ENCODE measurements at regions not wholly inside any gene's neighbourhood (a gene's known extent, or its start where the extent isn't known, plus 50 kb on each side); places are given as distances from the start of the nearest gene placed in this dataset.

GRCh38 chr3:144257381-144257780, 285.8 kb downstream of the DIPK2A start:
- no peaks in the 10 kb centered on the region for H3K36me3 ChIP-seq
- DNase-seq: no peak
- no peak overlapping the region for H3K4me3 ChIP-seq
- H3K9me3 ChIP-seq: no peaks in the 10 kb centered on the region
- no peak overlapping the region for H3K9ac ChIP-seq (ENCODE audit: low read depth in 2 of 2, low read length in 2 of 2)
- intact Hi-C loops (cut with DNase I): no loop called here
- H3K27ac ChIP-seq: no peak overlapping the region
- TF ChIP-seq CTCF (IDR thresholded peaks at IDR 0.05): no peak
- H3K27me3 ChIP-seq: no peaks in the 10 kb centered on the region
- H3K4me1 ChIP-seq: no peaks in the 10 kb centered on the region

GRCh38 chr3:144259267-144259666, 287.6 kb downstream of the DIPK2A start:
- no peak for TF ChIP-seq CTCF (IDR thresholded peaks at IDR 0.05)
- intact Hi-C loops (cut with DNase I): no loop called here
- H3K9me3 ChIP-seq: no peaks in the 10 kb centered on the region
- no peak overlapping the region for H3K9ac ChIP-seq (ENCODE audit: low read depth in 2 of 2, low read length in 2 of 2)
- no peak overlapping the region for H3K4me3 ChIP-seq
- H3K27me3 ChIP-seq: no peaks in the 10 kb centered on the region
- no peaks in the 10 kb centered on the region for H3K4me1 ChIP-seq
- H3K27ac ChIP-seq: no peak overlapping the region
- H3K36me3 ChIP-seq: no peaks in the 10 kb centered on the region
- DNase-seq: no peak

GRCh38 chr3:144263706-144264105, 292.1 kb downstream of the DIPK2A start:
- no peak for DNase-seq
- no peak overlapping the region for H3K4me3 ChIP-seq
- H3K9me3 ChIP-seq: no peaks in the 10 kb centered on the region
- TF ChIP-seq CTCF (IDR thresholded peaks at IDR 0.05): no peak
- H3K9ac ChIP-seq (ENCODE audit: low read depth in 2 of 2, low read length in 2 of 2): no peak overlapping the region
- no peaks in the 10 kb centered on the region for H3K36me3 ChIP-seq
- H3K27me3 ChIP-seq: no peaks in the 10 kb centered on the region
- H3K27ac ChIP-seq: no peak overlapping the region
- no peaks in the 10 kb centered on the region for H3K4me1 ChIP-seq
- intact Hi-C loops (cut with DNase I): no loop called here

GRCh38 chr3:144264350-144264749, 292.7 kb downstream of the DIPK2A start:
- intact Hi-C loops (cut with DNase I): no loop called here
- Histone ChIP-seq H3K27me3 (no peaks in the 10 kb centered on the region), H3K27ac (no peak overlapping the region), H3K9ac (ENCODE audit: low read depth in 2 of 2, low read length in 2 of 2) (no peak overlapping the region), H3K36me3 (no peaks in the 10 kb centered on the region), H3K4me1 (no peaks in the 10 kb centered on the region), H3K9me3 (no peaks in the 10 kb centered on the region), H3K4me3 (no peak overlapping the region)
- no peak for TF ChIP-seq CTCF (IDR thresholded peaks at IDR 0.05)
- no peak for DNase-seq

- H3K27ac ChIP-seq: no peak overlapping the region
- H3K36me3 ChIP-seq: no peaks in the 10 kb centered on the region
- H3K27me3 ChIP-seq: no peaks in the 10 kb centered on the region
- DNase-seq: no peak
- H3K9me3 ChIP-seq: no peaks in the 10 kb centered on the region
- H3K4me3 ChIP-seq: no peak overlapping the region
- intact Hi-C loops (cut with DNase I): no loop called here
- H3K9ac ChIP-seq (ENCODE audit: low read depth in 2 of 2, low read length in 2 of 2): no peak overlapping the region
- TF ChIP-seq CTCF (IDR thresholded peaks at IDR 0.05): no peak
- no peaks in the 10 kb centered on the region for H3K4me1 ChIP-seq
Measured at GRCh38 chr3:144264794-144265193, 293.2 kb downstream of the DIPK2A start.

All from colonic mucosa (tissue), 4 donors.